GM21737 (cell line): ENCODE measurements at regions not wholly inside any gene's neighbourhood (a gene's known extent, or its start where the extent isn't known, plus 50 kb on each side); places are given as distances from the start of the nearest gene placed in this dataset.

Experiments used
- ATAC-seq: cut with Tn5 transposase; IDR thresholded peaks from one replicate; pipeline ENCODE4 v1.9.1; 2021; ENCODE audit warnings: mild to moderate bottlenecking, moderate library complexity; ENCODE audit not compliant: unreplicated experiment

DNA sequence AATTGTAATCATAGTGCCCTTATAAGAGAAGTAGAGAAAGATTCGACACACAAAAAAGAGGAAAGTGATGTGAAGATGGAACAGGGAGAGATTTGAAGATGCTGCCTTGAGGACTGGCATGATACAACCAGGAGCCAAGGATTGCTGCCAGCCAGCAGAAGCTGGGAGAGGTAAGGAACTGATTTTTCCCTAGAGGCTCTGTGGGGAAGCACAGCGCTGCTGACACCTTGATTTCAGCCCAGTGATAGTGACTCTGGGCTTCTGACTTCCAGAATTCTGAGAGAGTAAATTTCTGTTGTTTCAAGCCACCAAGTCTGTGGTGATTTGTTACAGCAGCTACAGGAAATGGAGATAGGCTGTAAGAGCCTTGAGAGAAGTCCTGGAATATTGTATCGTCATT lies 98.2 kb downstream of the RAB11FIP2 start:
- ATAC-seq: no peak

DNA sequence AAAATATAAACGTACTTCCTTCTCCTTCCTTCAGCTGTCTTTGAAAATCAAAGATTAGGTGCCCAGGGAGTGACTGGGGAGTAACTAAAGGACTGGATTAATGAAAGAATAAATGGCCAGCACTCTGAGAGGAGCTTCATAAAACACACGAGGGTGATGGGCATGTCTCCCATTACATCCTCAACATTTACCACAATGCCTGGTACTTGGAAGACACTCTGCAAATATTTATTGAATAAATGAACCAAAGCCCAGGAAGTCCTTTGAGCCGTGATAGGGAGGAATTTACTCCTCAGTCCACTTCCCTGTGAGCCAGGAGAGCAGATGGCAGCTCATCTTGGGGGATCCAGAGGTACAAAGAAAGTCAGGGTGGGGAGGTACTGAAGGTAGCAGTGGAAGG lies 96.3 kb downstream of the RAB11FIP2 start:
- no peak for ATAC-seq
